GM12878 (cell line): ENCODE measurements at regions not wholly inside any gene's neighbourhood (a gene's known extent, or its start where the extent isn't known, plus 50 kb on each side); places are given as distances from the start of the nearest gene placed in this dataset.

Experiments
- CBX3 ChIP-seq: fragments of 200-600 bp; sonication (generic); IDR thresholded peaks from 2 replicates; pipeline ENCODE4 v1.6.1; 2016; ENCODE audit warnings: low read depth, borderline replicate concordance
- EP300 ChIP-seq, 2 experiments: fragments of 150-350 bp in 1 of 2; IDR thresholded peaks; 2 replicates each; pipeline ENCODE4 v1.6.1; 2011 to 2012; ENCODE audit warnings: low read depth in 2 of 2, low read length in 2 of 2, borderline replicate concordance in 1 of 2, improper control_type of control experiment in 1 of 2, inconsistent platforms in 1 of 2; ENCODE audit not compliant: control insufficient read depth in 1 of 2
- EZH2 ChIP-seq: IDR thresholded peaks from 2 replicates; pipeline ENCODE4 v1.6.1; 2012; ENCODE audit warnings: low read depth, mild to moderate bottlenecking, control low read depth, inconsistent platforms, low read length, borderline replicate concordance; ENCODE audit not compliant: control insufficient read depth
- HDAC6 ChIP-seq: fragments of 200-600 bp; sonication (generic); IDR thresholded peaks from one replicate; pipeline ENCODE4 v1.8.0; 2017; ENCODE audit warnings: antibody characterized with exemption; ENCODE audit not compliant: unreplicated experiment
- JUND ChIP-seq: IDR thresholded peaks from 2 replicates; pipeline ENCODE4 v1.6.1; 2012; ENCODE audit warnings: low read depth, mild to moderate bottlenecking, low read length, improper control_type of control experiment, moderate library complexity
- SP1 ChIP-seq: IDR thresholded peaks from one replicate; pipeline ENCODE4 v1.6.1; 2011; ENCODE audit warnings: low read depth, low read length
- ZSCAN29 ChIP-seq: fragments of 450-650 bp; IDR thresholded peaks from 2 replicates; pipeline ENCODE4 v1.6.1; 2017; ENCODE audit warnings: mild to moderate bottlenecking, moderate library complexity
- TF ChIP-seq, protein P1 (sequence below), 3 experiments: IDR thresholded peaks in 2 of 3; conservative IDR thresholded peaks in 1 of 3; 2 replicates each; pipeline ENCODE4 v1.5.1; 2011; ENCODE audit warnings: low read depth in 3 of 3, low read length in 3 of 3, mild to moderate bottlenecking in 3 of 3, control low read depth in 2 of 3, moderate library complexity in 2 of 3, inconsistent platforms in 1 of 3, mixed read lengths in 1 of 3; ENCODE audit not compliant: control insufficient read depth in 2 of 3, insufficient read depth in 1 of 3; ENCODE audit errors: extremely low read depth in 1 of 3
- TF ChIP-seq, protein P2 (sequence below): IDR thresholded peaks from 2 replicates; pipeline ENCODE4 v1.6.1; 2011; ENCODE audit warnings: borderline replicate concordance, low read depth, mild to moderate bottlenecking, moderate library complexity, mixed read lengths, low read length; ENCODE audit not compliant: insufficient read depth; ENCODE audit errors: extremely low read length

DNA sequence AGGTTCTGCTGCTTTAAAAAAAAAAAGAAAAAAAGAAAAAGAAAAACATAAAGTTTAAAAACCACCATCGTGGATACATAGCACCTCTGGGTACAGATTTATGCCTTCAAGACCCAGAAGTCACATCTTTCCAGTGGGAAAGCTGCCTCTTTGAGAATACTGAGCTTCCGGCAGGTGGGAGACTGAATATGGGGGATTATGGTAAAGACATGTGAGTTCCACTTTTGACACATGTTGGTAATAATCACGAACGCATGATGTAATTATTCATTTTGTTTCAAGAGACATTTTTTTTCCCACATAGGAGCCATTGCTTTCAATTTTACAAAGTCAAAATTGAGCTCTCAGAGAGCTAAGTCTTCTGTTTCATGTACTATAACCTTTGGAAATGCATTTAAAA lies 229.7 kb upstream of the CDH5 start:
- TF ChIP-seq EZH2 (no peak), ZSCAN29 (no peak), SP1 (no peak), HDAC6 (no peak), CBX3 (no peak), JUND (no peak), EP300 (IDR thresholded peaks at IDR 0.05; ENCODE audit: borderline replicate concordance in 1 of 2, control insufficient read depth in 1 of 2, low read depth in 2 of 2, low read length in 2 of 2) (no peak)
- TF ChIP-seq, protein P1, sequence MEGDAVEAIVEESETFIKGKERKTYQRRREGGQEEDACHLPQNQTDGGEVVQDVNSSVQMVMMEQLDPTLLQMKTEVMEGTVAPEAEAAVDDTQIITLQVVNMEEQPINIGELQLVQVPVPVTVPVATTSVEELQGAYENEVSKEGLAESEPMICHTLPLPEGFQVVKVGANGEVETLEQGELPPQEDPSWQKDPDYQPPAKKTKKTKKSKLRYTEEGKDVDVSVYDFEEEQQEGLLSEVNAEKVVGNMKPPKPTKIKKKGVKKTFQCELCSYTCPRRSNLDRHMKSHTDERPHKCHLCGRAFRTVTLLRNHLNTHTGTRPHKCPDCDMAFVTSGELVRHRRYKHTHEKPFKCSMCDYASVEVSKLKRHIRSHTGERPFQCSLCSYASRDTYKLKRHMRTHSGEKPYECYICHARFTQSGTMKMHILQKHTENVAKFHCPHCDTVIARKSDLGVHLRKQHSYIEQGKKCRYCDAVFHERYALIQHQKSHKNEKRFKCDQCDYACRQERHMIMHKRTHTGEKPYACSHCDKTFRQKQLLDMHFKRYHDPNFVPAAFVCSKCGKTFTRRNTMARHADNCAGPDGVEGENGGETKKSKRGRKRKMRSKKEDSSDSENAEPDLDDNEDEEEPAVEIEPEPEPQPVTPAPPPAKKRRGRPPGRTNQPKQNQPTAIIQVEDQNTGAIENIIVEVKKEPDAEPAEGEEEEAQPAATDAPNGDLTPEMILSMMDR (IDR thresholded peaks at IDR 0.05 in 2 of 3, conservative IDR thresholded peaks at IDR 0.05 in 1 of 3; ENCODE audit: control insufficient read depth in 2 of 3, extremely low read depth in 1 of 3, insufficient read depth in 1 of 3, low read depth in 3 of 3, low read length in 3 of 3): no peak
- TF ChIP-seq, protein P2, sequence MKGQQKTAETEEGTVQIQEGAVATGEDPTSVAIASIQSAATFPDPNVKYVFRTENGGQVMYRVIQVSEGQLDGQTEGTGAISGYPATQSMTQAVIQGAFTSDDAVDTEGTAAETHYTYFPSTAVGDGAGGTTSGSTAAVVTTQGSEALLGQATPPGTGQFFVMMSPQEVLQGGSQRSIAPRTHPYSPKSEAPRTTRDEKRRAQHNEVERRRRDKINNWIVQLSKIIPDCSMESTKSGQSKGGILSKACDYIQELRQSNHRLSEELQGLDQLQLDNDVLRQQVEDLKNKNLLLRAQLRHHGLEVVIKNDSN: no peak
